HFFc6 (cell line): ENCODE measurements at regions not wholly inside any gene's neighbourhood (a gene's known extent, or its start where the extent isn't known, plus 50 kb on each side); places are given as distances from the start of the nearest gene placed in this dataset.

Source experiments
- DNase-seq: peaks from one replicate; pipeline ENCODE4 v3.0.0-alpha.2; 2018
- H3K27ac Mint-ChIP-seq: 2 replicates; pipeline ENCODE4 v1.8.0; 2020; ENCODE audit warnings: mild to moderate bottlenecking, mixed read lengths
- H3K27me3 Mint-ChIP-seq: 2 replicates; pipeline ENCODE4 v1.8.0; 2021; ENCODE audit warnings: mild to moderate bottlenecking, moderate library complexity, mixed read lengths; ENCODE audit not compliant: insufficient read depth
- H3K36me3 Mint-ChIP-seq: 2 replicates; pipeline ENCODE4 v1.8.0; 2021; ENCODE audit warnings: low read depth, mixed read lengths
- H3K4me1 Mint-ChIP-seq: 2 replicates; pipeline ENCODE4 v1.8.0; 2020; ENCODE audit warnings: low read depth, mixed read lengths
- H3K4me3 Mint-ChIP-seq: 2 replicates; pipeline ENCODE4 v1.8.0; 2020; ENCODE audit warnings: mild to moderate bottlenecking, moderate library complexity, mixed read lengths
- H3K9me3 Mint-ChIP-seq: 2 replicates; pipeline ENCODE4 v1.8.0; 2020; ENCODE audit warnings: mild to moderate bottlenecking, mixed read lengths
- CTCF ChIP-seq: fragments of 200-600 bp; sonication (generic); IDR thresholded peaks from 2 replicates; pipeline ENCODE4 v1.5.0; 2021; ENCODE audit warnings: antibody characterized with exemption, mild to moderate bottlenecking

- Mint-ChIP-seq H3K36me3 (no peaks in the 10 kb centered on the region), H3K27me3 (no peaks in the 10 kb centered on the region), H3K9me3 (peaks cover 38% of the 10 kb centered on the region), H3K4me3 (no peak overlapping the region), H3K27ac (no peak overlapping the region), H3K4me1 (no peaks in the 10 kb centered on the region)
- no peak for TF ChIP-seq CTCF
- no peak for DNase-seq
These were observed 316.8 kb downstream of the HS3ST1 start for GRCh38 chr4:11111876-11112275.

GRCh38 chr4:11111370-11111769 lies 317.3 kb downstream of the HS3ST1 start:
- peaks cover 32% of the 10 kb centered on the region for H3K9me3 Mint-ChIP-seq

GRCh38 chr4:11106759-11107158 lies 321.9 kb downstream of the HS3ST1 start:
- Mint-ChIP-seq H3K9me3 (peaks cover 52% of the 10 kb centered on the region), H3K36me3 (no peaks in the 10 kb centered on the region), H3K27me3 (no peaks in the 10 kb centered on the region), H3K4me1 (no peaks in the 10 kb centered on the region), H3K4me3 (no peak overlapping the region), H3K27ac (no peak overlapping the region)
- TF ChIP-seq CTCF: no peak
- DNase-seq: no peak

More at GRCh38 chr4:11111370-11111769, 317.3 kb downstream of the HS3ST1 start:
- TF ChIP-seq CTCF: no peak
- H3K4me1 Mint-ChIP-seq: no peaks in the 10 kb centered on the region
- no peak for DNase-seq
- no peaks in the 10 kb centered on the region for H3K27me3 Mint-ChIP-seq
- no peak overlapping the region for H3K27ac Mint-ChIP-seq
- H3K4me3 Mint-ChIP-seq: no peak overlapping the region
- H3K36me3 Mint-ChIP-seq: no peaks in the 10 kb centered on the region

- Mint-ChIP-seq H3K9me3 (peaks cover 52% of the 10 kb centered on the region), H3K36me3 (no peaks in the 10 kb centered on the region)
These were observed 322.5 kb downstream of the HS3ST1 start for GRCh38 chr4:11106190-11106589.

GRCh38 chr4:11105715-11106114 lies 323.0 kb downstream of the HS3ST1 start:
- TF ChIP-seq CTCF: no peak
- H3K27me3 Mint-ChIP-seq: no peaks in the 10 kb centered on the region
- no peak overlapping the region for H3K4me3 Mint-ChIP-seq
- peaks cover 55% of the 10 kb centered on the region for H3K9me3 Mint-ChIP-seq
- no peaks in the 10 kb centered on the region for H3K4me1 Mint-ChIP-seq
- no peak for DNase-seq
- no peaks in the 10 kb centered on the region for H3K36me3 Mint-ChIP-seq
- no peak overlapping the region for H3K27ac Mint-ChIP-seq

More at GRCh38 chr4:11106190-11106589, 322.5 kb downstream of the HS3ST1 start:
- Mint-ChIP-seq H3K4me1 (no peaks in the 10 kb centered on the region), H3K4me3 (no peak overlapping the region), H3K27me3 (no peaks in the 10 kb centered on the region), H3K27ac (no peak overlapping the region)
- TF ChIP-seq CTCF: no peak
- no peak for DNase-seq

- DNase-seq: no peak
- Mint-ChIP-seq H3K36me3 (no peaks in the 10 kb centered on the region), H3K27me3 (no peaks in the 10 kb centered on the region), H3K9me3 (peaks cover 50% of the 10 kb centered on the region), H3K4me3 (no peak overlapping the region), H3K27ac (no peak overlapping the region), H3K4me1 (no peaks in the 10 kb centered on the region)
- no peak for TF ChIP-seq CTCF
These were observed 330.2 kb downstream of the HS3ST1 start for GRCh38 chr4:11098461-11098860.
